Adrenal gland (tissue), 5 donors: ENCODE measurements at regions not wholly inside any gene's neighbourhood (a gene's known extent, or its start where the extent isn't known, plus 50 kb on each side); places are given as distances from the start of the nearest gene placed in this dataset.

ENCODE experiments used
- POLR2A ChIP-seq, 2 donors: fragments of 450-650 bp; IDR thresholded peaks; one replicate each; pipeline ENCODE4 v1.6.1; 2017; ENCODE audit warnings: antibody characterized with exemption in 2 of 2, mild to moderate bottlenecking in 2 of 2, moderate library complexity in 1 of 2
- TF ChIP-seq, protein P1 (sequence below), 6 experiments: fragments of 450-650 bp in 4 of 6; fragments of 200-600 bp in 2 of 6; sonication (generic) in 1 of 6; IDR thresholded peaks; 1 replicate in 5 of 6; 2 replicates in 1 of 6; pipeline versions ENCODE4 v1.5.1 to v1.8.0; 2016 to 2021; ENCODE audit warnings: antibody characterized with exemption in 6 of 6, mild to moderate bottlenecking in 2 of 6, moderate library complexity in 1 of 6
- donor health status: DM: no; HTN: no; CAD: no.

DNA sequence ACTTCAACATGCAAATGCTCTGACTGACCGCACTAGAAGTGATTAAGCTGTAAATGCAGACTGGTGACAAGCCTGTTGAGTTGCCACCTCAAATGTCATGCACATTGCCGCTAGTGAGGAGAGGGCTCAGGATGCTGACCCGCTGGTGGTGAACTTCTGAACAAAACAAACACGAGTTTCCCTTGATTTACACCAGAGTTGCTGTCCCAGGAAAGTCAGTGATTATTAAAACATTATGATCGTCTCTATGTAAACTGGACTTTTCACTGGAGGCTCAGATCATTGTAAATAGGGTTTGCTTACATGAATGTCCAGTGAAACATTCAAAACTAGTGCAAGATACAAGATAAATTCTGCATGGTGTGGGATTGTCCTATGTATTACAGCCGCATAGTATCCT, 420.1 kb downstream of the PREX1 start:
- TF ChIP-seq, protein P1, sequence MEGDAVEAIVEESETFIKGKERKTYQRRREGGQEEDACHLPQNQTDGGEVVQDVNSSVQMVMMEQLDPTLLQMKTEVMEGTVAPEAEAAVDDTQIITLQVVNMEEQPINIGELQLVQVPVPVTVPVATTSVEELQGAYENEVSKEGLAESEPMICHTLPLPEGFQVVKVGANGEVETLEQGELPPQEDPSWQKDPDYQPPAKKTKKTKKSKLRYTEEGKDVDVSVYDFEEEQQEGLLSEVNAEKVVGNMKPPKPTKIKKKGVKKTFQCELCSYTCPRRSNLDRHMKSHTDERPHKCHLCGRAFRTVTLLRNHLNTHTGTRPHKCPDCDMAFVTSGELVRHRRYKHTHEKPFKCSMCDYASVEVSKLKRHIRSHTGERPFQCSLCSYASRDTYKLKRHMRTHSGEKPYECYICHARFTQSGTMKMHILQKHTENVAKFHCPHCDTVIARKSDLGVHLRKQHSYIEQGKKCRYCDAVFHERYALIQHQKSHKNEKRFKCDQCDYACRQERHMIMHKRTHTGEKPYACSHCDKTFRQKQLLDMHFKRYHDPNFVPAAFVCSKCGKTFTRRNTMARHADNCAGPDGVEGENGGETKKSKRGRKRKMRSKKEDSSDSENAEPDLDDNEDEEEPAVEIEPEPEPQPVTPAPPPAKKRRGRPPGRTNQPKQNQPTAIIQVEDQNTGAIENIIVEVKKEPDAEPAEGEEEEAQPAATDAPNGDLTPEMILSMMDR (IDR thresholded peaks at IDR 0.05): no peak
- no peak for TF ChIP-seq POLR2A (IDR thresholded peaks at IDR 0.05)
